GM19395 (cell line): ENCODE measurements at regions not wholly inside any gene's neighbourhood (a gene's known extent, or its start where the extent isn't known, plus 50 kb on each side); places are given as distances from the start of the nearest gene placed in this dataset.
"Not testable (repeated sequence)": the region's sequence is repeated elsewhere in the genome, so short reads cannot be mapped to it uniquely, and the experiment has no call there.

Source experiments
- ATAC-seq: cut with Tn5 transposase; IDR thresholded peaks from one replicate; pipeline ENCODE4 v1.9.1; 2021; ENCODE audit warnings: mild to moderate bottlenecking, moderate library complexity; ENCODE audit not compliant: unreplicated experiment

- ATAC-seq: not testable (repeated sequence)
These were observed 121.3 kb upstream of the NIPA1 start for GRCh38 chr15:22665059-22665702.

- not testable (repeated sequence) for ATAC-seq
These were observed 120.7 kb upstream of the NIPA1 start for GRCh38 chr15:22665711-22666110.

- ATAC-seq: not testable (repeated sequence)
These were observed 101.7 kb upstream of the NIPA1 start for GRCh38 chr15:22684786-22685185.

- ATAC-seq: not testable (repeated sequence)
These were observed 86.6 kb upstream of the NIPA1 start for GRCh38 chr15:22699881-22700280.

- not testable (repeated sequence) for ATAC-seq
These were observed 75.6 kb upstream of the NIPA1 start for GRCh38 chr15:22710831-22711341.

GRCh38 chr15:22713933-22714332 is 72.5 kb upstream of the NIPA1 start:
- ATAC-seq: not testable (repeated sequence)

GRCh38 chr15:22714358-22715132 is 71.9 kb upstream of the NIPA1 start:
- ATAC-seq: not testable (repeated sequence)

GRCh38 chr15:22715133-22715845 is 71.2 kb upstream of the NIPA1 start:
- ATAC-seq: not testable (repeated sequence)

- ATAC-seq: not testable (repeated sequence)
These were observed 66.5 kb upstream of the NIPA1 start for GRCh38 chr15:22719980-22720379.

GRCh38 chr15:22726104-22726503 is 60.3 kb upstream of the NIPA1 start:
- ATAC-seq: not testable (repeated sequence)

GRCh38 chr15:22735067-22735466 is 51.4 kb upstream of the NIPA1 start:
- not testable (repeated sequence) for ATAC-seq

- no peak for ATAC-seq
These were observed 50.7 kb upstream of the NIPA1 start for GRCh38 chr15:22735781-22736180.

- ATAC-seq: not testable (repeated sequence)
These were observed 50.2 kb upstream of the NIPA1 start for GRCh38 chr15:22736200-22736599.
